ENCODE measurements at regions not wholly inside any gene's neighbourhood (a gene's known extent, or its start where the extent isn't known, plus 50 kb on each side); places are given as distances from the start of the nearest gene placed in this dataset.

- no peak overlapping the region for H3K27ac ChIP-seq (ENCODE audit: low read depth, low read length)
- no peaks in the 10 kb centered on the region for H3K9me3 ChIP-seq (ENCODE audit: low read length)
These were observed 122.0 kb upstream of the RGMA start for GRCh38 chr15:93210995-93211394.

GRCh38 chr15:93209690-93210445 lies 120.9 kb upstream of the RGMA start:
- Histone ChIP-seq H3K4me3 (ENCODE audit: low read depth in 1 of 2, low read length in 2 of 2) (no peak overlapping the region), H3K9me3 (ENCODE audit: low read length) (no peaks in the 10 kb centered on the region), H3K27me3 (ENCODE audit: control insufficient read depth in 1 of 2, insufficient read depth in 2 of 2, low read length in 2 of 2) (no peaks in the 10 kb centered on the region), H3K4me1 (ENCODE audit: insufficient read depth, low read length) (no peaks in the 10 kb centered on the region), H3K27ac (ENCODE audit: low read depth, low read length) (no peak overlapping the region), H3K36me3 (ENCODE audit: insufficient read depth, low read length) (no peaks in the 10 kb centered on the region), H3K9ac (ENCODE audit: low read length) (no peak overlapping the region)

More at GRCh38 chr15:93210995-93211394, 122.0 kb upstream of the RGMA start:
- no peaks in the 10 kb centered on the region for H3K4me1 ChIP-seq (ENCODE audit: insufficient read depth, low read length)
- H3K9ac ChIP-seq (ENCODE audit: low read length): no peak overlapping the region
- H3K36me3 ChIP-seq (ENCODE audit: insufficient read depth, low read length): no peaks in the 10 kb centered on the region
- no peaks in the 10 kb centered on the region for H3K27me3 ChIP-seq (ENCODE audit: control insufficient read depth in 1 of 2, insufficient read depth in 2 of 2, low read length in 2 of 2)
- no peak overlapping the region for H3K4me3 ChIP-seq (ENCODE audit: low read depth in 1 of 2, low read length in 2 of 2)

- Histone ChIP-seq H3K27me3 (ENCODE audit: control insufficient read depth in 1 of 2, insufficient read depth in 2 of 2, low read length in 2 of 2) (no peaks in the 10 kb centered on the region), H3K4me3 (ENCODE audit: low read depth in 1 of 2, low read length in 2 of 2) (no peak overlapping the region), H3K4me1 (ENCODE audit: insufficient read depth, low read length) (no peaks in the 10 kb centered on the region), H3K36me3 (ENCODE audit: insufficient read depth, low read length) (no peaks in the 10 kb centered on the region), H3K9me3 (ENCODE audit: low read length) (no peaks in the 10 kb centered on the region), H3K27ac (ENCODE audit: low read depth, low read length) (no peak overlapping the region), H3K9ac (ENCODE audit: low read length) (no peak overlapping the region)
These were observed 117.9 kb upstream of the RGMA start for GRCh38 chr15:93206893-93207292.

GRCh38 chr15:93205413-93205812 lies 116.4 kb upstream of the RGMA start:
- Histone ChIP-seq H3K36me3 (ENCODE audit: insufficient read depth, low read length) (no peaks in the 10 kb centered on the region), H3K4me1 (ENCODE audit: insufficient read depth, low read length) (no peaks in the 10 kb centered on the region), H3K9ac (ENCODE audit: low read length) (no peak overlapping the region), H3K4me3 (ENCODE audit: low read depth in 1 of 2, low read length in 2 of 2) (no peak overlapping the region), H3K27me3 (ENCODE audit: control insufficient read depth in 1 of 2, insufficient read depth in 2 of 2, low read length in 2 of 2) (no peaks in the 10 kb centered on the region), H3K9me3 (ENCODE audit: low read length) (no peaks in the 10 kb centered on the region), H3K27ac (ENCODE audit: low read depth, low read length) (no peak overlapping the region)

GRCh38 chr15:93203036-93203435 lies 114.0 kb upstream of the RGMA start:
- Histone ChIP-seq H3K4me1 (ENCODE audit: insufficient read depth, low read length) (no peaks in the 10 kb centered on the region), H3K4me3 (ENCODE audit: low read depth in 1 of 2, low read length in 2 of 2) (no peak overlapping the region), H3K36me3 (ENCODE audit: insufficient read depth, low read length) (no peaks in the 10 kb centered on the region), H3K27ac (ENCODE audit: low read depth, low read length) (no peak overlapping the region), H3K27me3 (ENCODE audit: control insufficient read depth in 1 of 2, insufficient read depth in 2 of 2, low read length in 2 of 2) (no peaks in the 10 kb centered on the region), H3K9ac (ENCODE audit: low read length) (no peak overlapping the region), H3K9me3 (ENCODE audit: low read length) (no peaks in the 10 kb centered on the region)

- Histone ChIP-seq H3K27me3 (ENCODE audit: control insufficient read depth in 1 of 2, insufficient read depth in 2 of 2, low read length in 2 of 2) (no peaks in the 10 kb centered on the region), H3K27ac (ENCODE audit: low read depth, low read length) (no peak overlapping the region), H3K36me3 (ENCODE audit: insufficient read depth, low read length) (no peaks in the 10 kb centered on the region), H3K9ac (ENCODE audit: low read length) (no peak overlapping the region), H3K4me1 (ENCODE audit: insufficient read depth, low read length) (no peaks in the 10 kb centered on the region), H3K4me3 (ENCODE audit: low read depth in 1 of 2, low read length in 2 of 2) (no peak overlapping the region), H3K9me3 (ENCODE audit: low read length) (no peaks in the 10 kb centered on the region)
These were observed 113.4 kb upstream of the RGMA start for GRCh38 chr15:93202405-93202804.

GRCh38 chr15:93201940-93202339 lies 112.9 kb upstream of the RGMA start:
- no peaks in the 10 kb centered on the region for H3K27me3 ChIP-seq (ENCODE audit: control insufficient read depth in 1 of 2, insufficient read depth in 2 of 2, low read length in 2 of 2)
- H3K9me3 ChIP-seq (ENCODE audit: low read length): no peaks in the 10 kb centered on the region
- H3K4me1 ChIP-seq (ENCODE audit: insufficient read depth, low read length): no peaks in the 10 kb centered on the region
- no peak overlapping the region for H3K27ac ChIP-seq (ENCODE audit: low read depth, low read length)
- H3K9ac ChIP-seq (ENCODE audit: low read length): no peak overlapping the region
- H3K4me3 ChIP-seq (ENCODE audit: low read depth in 1 of 2, low read length in 2 of 2): no peak overlapping the region
- no peaks in the 10 kb centered on the region for H3K36me3 ChIP-seq (ENCODE audit: insufficient read depth, low read length)

- H3K36me3 ChIP-seq (ENCODE audit: insufficient read depth, low read length): no peaks in the 10 kb centered on the region
- no peak overlapping the region for H3K27ac ChIP-seq (ENCODE audit: low read depth, low read length)
- no peaks in the 10 kb centered on the region for H3K9me3 ChIP-seq (ENCODE audit: low read length)
- H3K9ac ChIP-seq (ENCODE audit: low read length): no peak overlapping the region
- H3K4me3 ChIP-seq (ENCODE audit: low read depth in 1 of 2, low read length in 2 of 2): no peak overlapping the region
- H3K27me3 ChIP-seq (ENCODE audit: control insufficient read depth in 1 of 2, insufficient read depth in 2 of 2, low read length in 2 of 2): no peaks in the 10 kb centered on the region
- H3K4me1 ChIP-seq (ENCODE audit: insufficient read depth, low read length): no peaks in the 10 kb centered on the region
These were observed 111.8 kb upstream of the RGMA start for GRCh38 chr15:93200837-93201226.

- Histone ChIP-seq H3K27me3 (ENCODE audit: control insufficient read depth in 1 of 2, insufficient read depth in 2 of 2, low read length in 2 of 2) (no peaks in the 10 kb centered on the region), H3K27ac (ENCODE audit: low read depth, low read length) (no peak overlapping the region), H3K4me3 (ENCODE audit: low read depth in 1 of 2, low read length in 2 of 2) (no peak overlapping the region), H3K36me3 (ENCODE audit: insufficient read depth, low read length) (no peaks in the 10 kb centered on the region), H3K9ac (ENCODE audit: low read length) (no peak overlapping the region), H3K9me3 (ENCODE audit: low read length) (no peaks in the 10 kb centered on the region), H3K4me1 (ENCODE audit: insufficient read depth, low read length) (no peaks in the 10 kb centered on the region)
These were observed 111.2 kb upstream of the RGMA start for GRCh38 chr15:93200081-93200836.

- no peak overlapping the region for H3K4me3 ChIP-seq (ENCODE audit: low read depth in 1 of 2, low read length in 2 of 2)
- H3K27me3 ChIP-seq (ENCODE audit: control insufficient read depth in 1 of 2, insufficient read depth in 2 of 2, low read length in 2 of 2): no peaks in the 10 kb centered on the region
- no peak overlapping the region for H3K9ac ChIP-seq (ENCODE audit: low read length)
- no peaks in the 10 kb centered on the region for H3K4me1 ChIP-seq (ENCODE audit: insufficient read depth, low read length)
- no peak overlapping the region for H3K27ac ChIP-seq (ENCODE audit: low read depth, low read length)
- H3K36me3 ChIP-seq (ENCODE audit: insufficient read depth, low read length): no peaks in the 10 kb centered on the region
- H3K9me3 ChIP-seq (ENCODE audit: low read length): no peaks in the 10 kb centered on the region
These were observed 107.2 kb upstream of the RGMA start for GRCh38 chr15:93196135-93196670.

GRCh38 chr15:93195109-93195508 lies 106.1 kb upstream of the RGMA start:
- H3K27ac ChIP-seq (ENCODE audit: low read depth, low read length): no peak overlapping the region
- no peaks in the 10 kb centered on the region for H3K9me3 ChIP-seq (ENCODE audit: low read length)
- no peaks in the 10 kb centered on the region for H3K36me3 ChIP-seq (ENCODE audit: insufficient read depth, low read length)
- H3K4me1 ChIP-seq (ENCODE audit: insufficient read depth, low read length): no peaks in the 10 kb centered on the region
- no peak overlapping the region for H3K4me3 ChIP-seq (ENCODE audit: low read depth in 1 of 2, low read length in 2 of 2)
- H3K27me3 ChIP-seq (ENCODE audit: control insufficient read depth in 1 of 2, insufficient read depth in 2 of 2, low read length in 2 of 2): no peaks in the 10 kb centered on the region
- H3K9ac ChIP-seq (ENCODE audit: low read length): no peak overlapping the region

Data from muscle layer of colon (tissue), 2 donors.